ENCODE measurements at regions not wholly inside any gene's neighbourhood (a gene's known extent, or its start where the extent isn't known, plus 50 kb on each side); places are given as distances from the start of the nearest gene placed in this dataset.

DNA sequence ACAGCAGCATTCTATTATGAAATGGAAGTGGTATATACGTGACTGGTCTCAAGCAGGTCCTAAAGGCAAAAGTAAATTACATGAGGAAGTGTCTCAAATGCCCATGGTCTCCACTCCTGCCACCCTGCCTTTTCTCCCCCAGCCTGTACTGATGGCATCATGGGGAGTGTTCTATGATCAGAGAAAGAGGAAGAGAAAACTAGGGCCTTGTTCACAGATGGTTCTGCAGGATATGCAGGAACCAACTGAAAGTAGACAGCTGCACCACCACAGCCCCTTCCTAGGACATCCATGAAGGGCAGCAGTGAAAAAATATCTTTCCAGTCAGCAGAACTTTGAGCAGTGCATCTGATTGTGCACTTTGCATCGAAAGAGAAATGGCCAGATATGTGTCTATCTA is 901.5 kb downstream of the ARAP2 start:
- in situ Hi-C loops (cut with HindIII; ENCODE audit: low pct_unique_long_range_greater_than_20kb, low sequenced_read_pairs) = no loop called here
- intact Hi-C loops (cut with micrococcal nuclease; ENCODE audit: unreplicated experiment) = no loop called here
- no peak for ATAC-seq
- Histone ChIP-seq H3K4me3 (ENCODE audit: low read depth in 2 of 2, low read length in 2 of 2) (no peak overlapping the region), H3K27me3 (ENCODE audit: control insufficient read depth, insufficient read depth, low read length) (no peaks in the 10 kb centered on the region), H3K4me1 (ENCODE audit: control insufficient read depth, insufficient read depth, low read length) (no peaks in the 10 kb centered on the region), H3K27ac (ENCODE audit: low read length) (no peak overlapping the region), H3K9me3 (ENCODE audit: control insufficient read depth, insufficient read depth, low read depth, low read length) (no peaks in the 10 kb centered on the region), H3K36me3 (ENCODE audit: control insufficient read depth, insufficient read depth, low read length) (no peaks in the 10 kb centered on the region)
- TF ChIP-seq POLR2AphosphoS5 (IDR thresholded peaks at IDR 0.05; ENCODE audit: low read depth, low read length) = no peak
- TF ChIP-seq, protein P1, sequence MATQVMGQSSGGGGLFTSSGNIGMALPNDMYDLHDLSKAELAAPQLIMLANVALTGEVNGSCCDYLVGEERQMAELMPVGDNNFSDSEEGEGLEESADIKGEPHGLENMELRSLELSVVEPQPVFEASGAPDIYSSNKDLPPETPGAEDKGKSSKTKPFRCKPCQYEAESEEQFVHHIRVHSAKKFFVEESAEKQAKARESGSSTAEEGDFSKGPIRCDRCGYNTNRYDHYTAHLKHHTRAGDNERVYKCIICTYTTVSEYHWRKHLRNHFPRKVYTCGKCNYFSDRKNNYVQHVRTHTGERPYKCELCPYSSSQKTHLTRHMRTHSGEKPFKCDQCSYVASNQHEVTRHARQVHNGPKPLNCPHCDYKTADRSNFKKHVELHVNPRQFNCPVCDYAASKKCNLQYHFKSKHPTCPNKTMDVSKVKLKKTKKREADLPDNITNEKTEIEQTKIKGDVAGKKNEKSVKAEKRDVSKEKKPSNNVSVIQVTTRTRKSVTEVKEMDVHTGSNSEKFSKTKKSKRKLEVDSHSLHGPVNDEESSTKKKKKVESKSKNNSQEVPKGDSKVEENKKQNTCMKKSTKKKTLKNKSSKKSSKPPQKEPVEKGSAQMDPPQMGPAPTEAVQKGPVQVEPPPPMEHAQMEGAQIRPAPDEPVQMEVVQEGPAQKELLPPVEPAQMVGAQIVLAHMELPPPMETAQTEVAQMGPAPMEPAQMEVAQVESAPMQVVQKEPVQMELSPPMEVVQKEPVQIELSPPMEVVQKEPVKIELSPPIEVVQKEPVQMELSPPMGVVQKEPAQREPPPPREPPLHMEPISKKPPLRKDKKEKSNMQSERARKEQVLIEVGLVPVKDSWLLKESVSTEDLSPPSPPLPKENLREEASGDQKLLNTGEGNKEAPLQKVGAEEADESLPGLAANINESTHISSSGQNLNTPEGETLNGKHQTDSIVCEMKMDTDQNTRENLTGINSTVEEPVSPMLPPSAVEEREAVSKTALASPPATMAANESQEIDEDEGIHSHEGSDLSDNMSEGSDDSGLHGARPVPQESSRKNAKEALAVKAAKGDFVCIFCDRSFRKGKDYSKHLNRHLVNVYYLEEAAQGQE (IDR thresholded peaks at IDR 0.05; ENCODE audit: insufficient read depth in 1 of 2, low read depth in 2 of 2, low read length in 1 of 2) = no peak
- TF ChIP-seq TCF7L2 (IDR thresholded peaks at IDR 0.05; ENCODE audit: low read depth, low read length) = no peak
- TF ChIP-seq SIN3A (IDR thresholded peaks at IDR 0.05; ENCODE audit: borderline replicate concordance, insufficient read depth, low read depth, low read length) = no peak
- TF ChIP-seq, protein P2, sequence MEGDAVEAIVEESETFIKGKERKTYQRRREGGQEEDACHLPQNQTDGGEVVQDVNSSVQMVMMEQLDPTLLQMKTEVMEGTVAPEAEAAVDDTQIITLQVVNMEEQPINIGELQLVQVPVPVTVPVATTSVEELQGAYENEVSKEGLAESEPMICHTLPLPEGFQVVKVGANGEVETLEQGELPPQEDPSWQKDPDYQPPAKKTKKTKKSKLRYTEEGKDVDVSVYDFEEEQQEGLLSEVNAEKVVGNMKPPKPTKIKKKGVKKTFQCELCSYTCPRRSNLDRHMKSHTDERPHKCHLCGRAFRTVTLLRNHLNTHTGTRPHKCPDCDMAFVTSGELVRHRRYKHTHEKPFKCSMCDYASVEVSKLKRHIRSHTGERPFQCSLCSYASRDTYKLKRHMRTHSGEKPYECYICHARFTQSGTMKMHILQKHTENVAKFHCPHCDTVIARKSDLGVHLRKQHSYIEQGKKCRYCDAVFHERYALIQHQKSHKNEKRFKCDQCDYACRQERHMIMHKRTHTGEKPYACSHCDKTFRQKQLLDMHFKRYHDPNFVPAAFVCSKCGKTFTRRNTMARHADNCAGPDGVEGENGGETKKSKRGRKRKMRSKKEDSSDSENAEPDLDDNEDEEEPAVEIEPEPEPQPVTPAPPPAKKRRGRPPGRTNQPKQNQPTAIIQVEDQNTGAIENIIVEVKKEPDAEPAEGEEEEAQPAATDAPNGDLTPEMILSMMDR (IDR thresholded peaks at IDR 0.05) = no peak
- CTCF ChIA-PET = no interaction called here
- POLR2A ChIA-PET = no interaction called here
- DNase-seq (ENCODE audit: low read depth, low spot score) = no peak
- BruUV-seq (replicated peaks) = no TSS peak

DNA sequence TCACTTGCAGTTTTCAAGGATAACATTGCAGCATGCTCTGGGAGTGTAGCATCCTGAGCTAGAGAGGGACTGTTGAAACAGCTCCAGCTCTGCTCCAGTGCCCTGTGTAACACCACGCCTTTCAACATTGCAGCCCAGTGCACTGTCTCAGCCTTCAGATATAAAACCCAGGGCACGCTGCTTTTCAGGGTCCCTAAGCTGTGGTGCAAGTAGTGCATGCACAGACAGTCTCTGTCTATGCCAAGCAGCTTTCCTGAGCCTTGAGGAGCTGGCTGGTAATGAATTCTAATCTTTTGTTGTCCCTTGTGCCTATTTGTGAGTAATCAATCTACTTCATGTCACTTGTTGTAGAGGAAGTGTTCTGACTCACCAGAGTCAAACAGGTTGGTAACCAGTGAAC is 897.0 kb downstream of the ARAP2 start:
- H3K36me3 ChIP-seq (ENCODE audit: control insufficient read depth, insufficient read depth, low read length) = no peaks in the 10 kb centered on the region
- H3K4me1 ChIP-seq (ENCODE audit: control insufficient read depth, insufficient read depth, low read length) = no peaks in the 10 kb centered on the region
- CTCF ChIA-PET = no interaction called here
- TF ChIP-seq, protein P1 (IDR thresholded peaks at IDR 0.05; ENCODE audit: insufficient read depth in 1 of 2, low read depth in 2 of 2, low read length in 1 of 2) = no peak
- TF ChIP-seq SIN3A (IDR thresholded peaks at IDR 0.05; ENCODE audit: borderline replicate concordance, insufficient read depth, low read depth, low read length) (no peak), TCF7L2 (IDR thresholded peaks at IDR 0.05; ENCODE audit: low read depth, low read length) (no peak), POLR2AphosphoS5 (IDR thresholded peaks at IDR 0.05; ENCODE audit: low read depth, low read length) (no peak)
- TF ChIP-seq, protein P2 (IDR thresholded peaks at IDR 0.05) = no peak
- DNase-seq (ENCODE audit: low read depth, low spot score) (no peak), ATAC-seq (no peak)
- POLR2A ChIA-PET = no interaction called here
- no peak overlapping the region for H3K27ac ChIP-seq (ENCODE audit: low read length)
- in situ Hi-C loops (cut with HindIII; ENCODE audit: low pct_unique_long_range_greater_than_20kb, low sequenced_read_pairs) = no loop called here
- no peaks in the 10 kb centered on the region for H3K9me3 ChIP-seq (ENCODE audit: control insufficient read depth, insufficient read depth, low read depth, low read length)
- no peak overlapping the region for H3K4me3 ChIP-seq (ENCODE audit: low read depth in 2 of 2, low read length in 2 of 2)
- no TSS peak for BruUV-seq (replicated peaks)
- H3K27me3 ChIP-seq (ENCODE audit: control insufficient read depth, insufficient read depth, low read length) = no peaks in the 10 kb centered on the region
- intact Hi-C loops (cut with micrococcal nuclease; ENCODE audit: unreplicated experiment) = no loop called here

All from Panc1 (cell line).